ENCODE measurements at regions not wholly inside any gene's neighbourhood (a gene's known extent, or its start where the extent isn't known, plus 50 kb on each side); places are given as distances from the start of the nearest gene placed in this dataset.

DNA sequence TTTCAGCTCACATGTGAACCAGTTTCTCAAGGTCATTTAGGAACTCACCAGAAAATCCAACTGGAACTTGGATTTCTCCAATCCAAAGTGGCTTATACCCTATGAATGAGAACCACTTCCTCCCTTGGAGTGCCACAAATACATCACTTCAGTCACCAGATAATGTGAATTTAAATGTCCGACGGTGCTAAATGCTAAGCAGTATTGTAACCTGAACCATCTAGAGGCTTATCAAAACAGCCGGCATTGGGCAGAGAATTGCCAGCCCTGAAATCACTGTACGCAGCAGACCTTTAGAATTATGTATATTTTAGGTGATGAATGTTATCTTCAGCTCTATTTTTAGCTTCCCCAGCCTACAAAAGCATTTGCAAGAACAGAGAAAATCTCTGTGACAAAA, 76.8 kb upstream of the COX20 start:
- 55 to 59% methylated on average over 4 of the region's 4 CpGs for WGBS, 2 donors
- DNase-seq (no peak), ATAC-seq (ENCODE audit: low FRiP score in 2 of 2) (no peak)
- Histone ChIP-seq H3K4me3 (no peak overlapping the region), H3K27ac (no peak overlapping the region), H3K9me3 (no peaks in the 10 kb centered on the region), H3K4me1 (peaks cover 0 to 5% (median 0%) of the 10 kb centered on the region in 4 donors), H3K27me3 (no peaks in the 10 kb centered on the region), H3K36me3 (no peaks in the 10 kb centered on the region)
- TF ChIP-seq POLR2AphosphoS5 (IDR thresholded peaks at IDR 0.05) (no peak), EP300 (IDR thresholded peaks at IDR 0.05) (no peak), POLR2A (IDR thresholded peaks at IDR 0.05) (no peak)

- TF ChIP-seq POLR2A (IDR thresholded peaks at IDR 0.05) (no peak), POLR2AphosphoS5 (IDR thresholded peaks at IDR 0.05) (no peak)
- no peak overlapping the region for H3K27ac ChIP-seq
- 74 to 92% methylated on average over 8 of the region's 8 CpGs for WGBS, 2 donors
- H3K4me3 ChIP-seq: no peak overlapping the region
- ATAC-seq (ENCODE audit: low FRiP score in 2 of 2) (no peak), DNase-seq (no peak)
- H3K27me3 ChIP-seq: no peaks in the 10 kb centered on the region
- H3K36me3 ChIP-seq: no peaks in the 10 kb centered on the region
- peaks cover 0 to 5% (median 0%) of the 10 kb centered on the region in 4 donors for H3K4me1 ChIP-seq
- H3K9me3 ChIP-seq: no peaks in the 10 kb centered on the region
Observed at GRCh38 chr1:244759158-244759557, 76.3 kb upstream of the COX20 start.

DNA sequence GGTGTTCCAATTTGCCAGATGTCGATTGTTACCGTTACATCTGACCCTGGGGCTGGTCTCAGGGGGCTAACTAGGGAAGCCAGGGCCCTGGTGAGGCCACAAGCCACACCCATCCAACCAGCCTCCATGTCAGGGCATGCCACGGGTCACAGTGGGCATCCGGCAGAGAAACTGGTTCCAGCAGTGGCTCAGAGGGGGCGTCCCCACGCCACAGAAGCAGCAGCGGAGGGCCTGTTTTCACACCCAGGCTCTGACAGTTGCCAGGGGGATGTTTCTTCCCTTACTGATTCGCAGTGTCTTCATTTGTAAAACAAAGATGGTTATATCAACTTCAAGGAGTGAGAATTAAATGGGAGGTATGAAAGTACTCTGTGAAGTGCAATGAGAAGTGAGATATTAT, 75.0 kb upstream of the COX20 start:
- Histone ChIP-seq H3K4me1 (peaks cover 0 to 5% (median 0%) of the 10 kb centered on the region in 4 donors), H3K4me3 (no peak overlapping the region), H3K27me3 (no peaks in the 10 kb centered on the region), H3K36me3 (no peaks in the 10 kb centered on the region), H3K9me3 (no peaks in the 10 kb centered on the region), H3K27ac (no peak overlapping the region)
- peak in 1 of 2 donors; percentile 31 for DNase-seq
- no peak for ATAC-seq (ENCODE audit: low FRiP score in 2 of 2)
- WGBS, 2 donors: 82 to 92% methylated on average over 7 to 8 of the region's 8 CpGs
- TF ChIP-seq POLR2A (IDR thresholded peaks at IDR 0.05): no peak
- TF ChIP-seq, protein P1, sequence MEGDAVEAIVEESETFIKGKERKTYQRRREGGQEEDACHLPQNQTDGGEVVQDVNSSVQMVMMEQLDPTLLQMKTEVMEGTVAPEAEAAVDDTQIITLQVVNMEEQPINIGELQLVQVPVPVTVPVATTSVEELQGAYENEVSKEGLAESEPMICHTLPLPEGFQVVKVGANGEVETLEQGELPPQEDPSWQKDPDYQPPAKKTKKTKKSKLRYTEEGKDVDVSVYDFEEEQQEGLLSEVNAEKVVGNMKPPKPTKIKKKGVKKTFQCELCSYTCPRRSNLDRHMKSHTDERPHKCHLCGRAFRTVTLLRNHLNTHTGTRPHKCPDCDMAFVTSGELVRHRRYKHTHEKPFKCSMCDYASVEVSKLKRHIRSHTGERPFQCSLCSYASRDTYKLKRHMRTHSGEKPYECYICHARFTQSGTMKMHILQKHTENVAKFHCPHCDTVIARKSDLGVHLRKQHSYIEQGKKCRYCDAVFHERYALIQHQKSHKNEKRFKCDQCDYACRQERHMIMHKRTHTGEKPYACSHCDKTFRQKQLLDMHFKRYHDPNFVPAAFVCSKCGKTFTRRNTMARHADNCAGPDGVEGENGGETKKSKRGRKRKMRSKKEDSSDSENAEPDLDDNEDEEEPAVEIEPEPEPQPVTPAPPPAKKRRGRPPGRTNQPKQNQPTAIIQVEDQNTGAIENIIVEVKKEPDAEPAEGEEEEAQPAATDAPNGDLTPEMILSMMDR (IDR thresholded peaks at IDR 0.05): no peak
- TF ChIP-seq EP300 (IDR thresholded peaks at IDR 0.05): no peak
- no peak for TF ChIP-seq POLR2AphosphoS5 (IDR thresholded peaks at IDR 0.05)

- ATAC-seq (ENCODE audit: low FRiP score in 2 of 2): no peak
- no peaks in the 10 kb centered on the region for H3K27me3 ChIP-seq
- H3K9me3 ChIP-seq: no peaks in the 10 kb centered on the region
- 66 to 81% methylated on average over 16 to 18 of the region's 18 CpGs for WGBS, 2 donors
- H3K4me3 ChIP-seq: no peak overlapping the region
- peak in 1 of 2 donors; percentile 52 for DNase-seq
- no peak for TF ChIP-seq EP300 (IDR thresholded peaks at IDR 0.05)
- TF ChIP-seq, protein P1 (IDR thresholded peaks at IDR 0.05): no peak
- no peak for TF ChIP-seq POLR2A (IDR thresholded peaks at IDR 0.05)
- peaks cover 0 to 5% (median 0%) of the 10 kb centered on the region in 4 donors for H3K4me1 ChIP-seq
- no peak overlapping the region for H3K27ac ChIP-seq
- H3K36me3 ChIP-seq: no peaks in the 10 kb centered on the region
Observed at GRCh38 chr1:244761279-244761678, 74.2 kb upstream of the COX20 start.

DNA sequence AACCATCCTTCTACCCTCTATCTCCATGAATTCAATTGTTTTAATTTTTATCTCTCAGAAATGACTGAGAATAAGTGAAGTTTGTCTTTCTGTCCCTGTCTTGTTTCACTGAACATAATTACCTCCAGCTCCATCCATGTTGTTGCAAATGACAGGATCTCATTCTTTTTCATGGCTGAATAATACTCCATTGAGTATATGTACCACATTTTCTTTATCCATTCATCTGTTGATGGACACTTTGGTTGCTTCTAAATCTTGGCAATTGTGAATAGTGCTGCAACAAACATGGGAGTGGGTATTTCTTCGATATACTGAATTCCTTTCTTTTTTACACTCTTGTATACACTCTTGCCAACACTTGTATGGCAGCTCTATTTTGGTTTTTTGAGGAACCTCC, 72.8 kb upstream of the COX20 start:
- 90 to 91% methylated on average over 1 of the region's 1 CpG for WGBS, 2 donors
- no peak for TF ChIP-seq EP300 (IDR thresholded peaks at IDR 0.05)
- no peak for TF ChIP-seq POLR2A (IDR thresholded peaks at IDR 0.05)
- TF ChIP-seq POLR2AphosphoS5 (IDR thresholded peaks at IDR 0.05): no peak
- TF ChIP-seq, protein P1 (IDR thresholded peaks at IDR 0.05): no peak
- H3K9me3 ChIP-seq: no peaks in the 10 kb centered on the region
- H3K27me3 ChIP-seq: no peaks in the 10 kb centered on the region
- no peaks in the 10 kb centered on the region for H3K4me1 ChIP-seq
- H3K4me3 ChIP-seq: no peak overlapping the region
- no peak overlapping the region for H3K27ac ChIP-seq
- DNase-seq (no peak), ATAC-seq (ENCODE audit: low FRiP score in 2 of 2) (no peak)
- no peaks in the 10 kb centered on the region for H3K36me3 ChIP-seq

DNA sequence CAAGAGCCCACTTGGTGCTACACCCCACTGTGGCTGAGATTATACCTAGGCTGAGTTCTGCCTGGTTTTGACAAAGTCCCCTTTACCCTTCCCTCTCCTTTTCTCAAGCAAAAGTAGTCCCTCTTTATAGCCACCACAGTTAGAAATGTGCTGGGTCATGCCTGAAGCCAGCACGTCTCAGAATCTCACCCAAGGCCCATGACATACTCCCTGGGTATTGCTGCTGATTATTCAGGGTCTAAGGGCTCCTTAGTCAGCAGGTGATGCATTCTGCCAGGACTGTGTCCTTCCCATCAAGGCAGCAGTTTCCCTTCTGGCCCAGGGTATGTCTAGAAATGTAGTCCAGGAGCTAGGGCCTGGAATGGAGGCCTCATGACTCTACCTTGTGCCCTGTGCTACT, 67.3 kb upstream of the COX20 start:
- 73 to 100% methylated on average over 1 of the region's 1 CpG for WGBS, 2 donors
- DNase-seq: no peak

More for the DNA sequence above, 67.3 kb upstream of the COX20 start:
- H3K9me3 ChIP-seq: no peaks in the 10 kb centered on the region
- H3K27ac ChIP-seq: no peak overlapping the region
- no peak overlapping the region for H3K4me3 ChIP-seq
- no peaks in the 10 kb centered on the region for H3K27me3 ChIP-seq
- H3K4me1 ChIP-seq: no peaks in the 10 kb centered on the region
- no peak for ATAC-seq (ENCODE audit: low FRiP score in 2 of 2)
- no peak for TF ChIP-seq EP300 (IDR thresholded peaks at IDR 0.05)
- TF ChIP-seq POLR2AphosphoS5 (IDR thresholded peaks at IDR 0.05): no peak
- TF ChIP-seq, protein P1 (IDR thresholded peaks at IDR 0.05): no peak
- TF ChIP-seq POLR2A (IDR thresholded peaks at IDR 0.05): no peak
- H3K36me3 ChIP-seq: no peaks in the 10 kb centered on the region

Data from upper lobe of left lung (tissue), 6 donors.